GM12874 (cell line): ENCODE measurements at regions not wholly inside any gene's neighbourhood (a gene's known extent, or its start where the extent isn't known, plus 50 kb on each side); places are given as distances from the start of the nearest gene placed in this dataset.

ENCODE experiments used
- CTCF ChIP-seq: IDR thresholded peaks from 2 replicates; pipeline ENCODE4 v1.5.1; 2011; ENCODE audit warnings: low read depth, mild to moderate bottlenecking, control low read depth, low read length, moderate library complexity; ENCODE audit not compliant: insufficient read depth

GRCh38 chr21:28234326-28234725 lies 758.4 kb downstream of the LTN1 start:
- TF ChIP-seq CTCF = no peak

- TF ChIP-seq CTCF = no peak
These were observed 759.0 kb downstream of the LTN1 start for GRCh38 chr21:28233536-28234220.

GRCh38 chr21:28230559-28230958 lies 762.1 kb downstream of the LTN1 start:
- no peak for TF ChIP-seq CTCF

- no peak for TF ChIP-seq CTCF
These were observed 762.9 kb downstream of the LTN1 start for GRCh38 chr21:28229814-28230213.

- no peak for TF ChIP-seq CTCF
These were observed 764.1 kb downstream of the LTN1 start for GRCh38 chr21:28228636-28228995.

- no peak for TF ChIP-seq CTCF
These were observed 764.6 kb downstream of the LTN1 start for GRCh38 chr21:28227881-28228635.

GRCh38 chr21:28226563-28226962 lies 766.1 kb downstream of the LTN1 start:
- TF ChIP-seq CTCF = no peak
